Activated T-cell treated with anti-CD3 and anti-CD28 coated beads, Interleukin-2, amount 50 U/mL, for 4 hours (primary cell): ENCODE measurements at regions not wholly inside any gene's neighbourhood (a gene's known extent, or its start where the extent isn't known, plus 50 kb on each side); places are given as distances from the start of the nearest gene placed in this dataset.

Experiments
- ATAC-seq, 2 donors: fragments of 200-7000 bp; cut with Tn5 transposase; one replicate each; pipeline ENCODE4 v1.10.0; 2021
- DNase-seq: peaks from one replicate; pipeline ENCODE4 v3.0.0-alpha.2; 2020
- H3K27me3 Mint-ChIP-seq: one replicate; pipeline ENCODE4 v1.8.0; 2021; ENCODE audit warnings: low read depth, mixed read lengths
- H3K36me3 Mint-ChIP-seq: one replicate; pipeline ENCODE4 v1.8.0; 2022; ENCODE audit warnings: mixed read lengths; ENCODE audit not compliant: insufficient read depth
- H3K4me1 Mint-ChIP-seq: one replicate; pipeline ENCODE4 v1.8.0; 2021; ENCODE audit warnings: low read depth, mixed read lengths
- H3K4me3 Mint-ChIP-seq: one replicate; pipeline ENCODE4 v1.8.0; 2021; ENCODE audit warnings: mild to moderate bottlenecking, moderate library complexity, mixed read lengths
- H3K9me3 Mint-ChIP-seq: one replicate; pipeline ENCODE4 v1.8.0; 2021; ENCODE audit warnings: mixed read lengths

DNA sequence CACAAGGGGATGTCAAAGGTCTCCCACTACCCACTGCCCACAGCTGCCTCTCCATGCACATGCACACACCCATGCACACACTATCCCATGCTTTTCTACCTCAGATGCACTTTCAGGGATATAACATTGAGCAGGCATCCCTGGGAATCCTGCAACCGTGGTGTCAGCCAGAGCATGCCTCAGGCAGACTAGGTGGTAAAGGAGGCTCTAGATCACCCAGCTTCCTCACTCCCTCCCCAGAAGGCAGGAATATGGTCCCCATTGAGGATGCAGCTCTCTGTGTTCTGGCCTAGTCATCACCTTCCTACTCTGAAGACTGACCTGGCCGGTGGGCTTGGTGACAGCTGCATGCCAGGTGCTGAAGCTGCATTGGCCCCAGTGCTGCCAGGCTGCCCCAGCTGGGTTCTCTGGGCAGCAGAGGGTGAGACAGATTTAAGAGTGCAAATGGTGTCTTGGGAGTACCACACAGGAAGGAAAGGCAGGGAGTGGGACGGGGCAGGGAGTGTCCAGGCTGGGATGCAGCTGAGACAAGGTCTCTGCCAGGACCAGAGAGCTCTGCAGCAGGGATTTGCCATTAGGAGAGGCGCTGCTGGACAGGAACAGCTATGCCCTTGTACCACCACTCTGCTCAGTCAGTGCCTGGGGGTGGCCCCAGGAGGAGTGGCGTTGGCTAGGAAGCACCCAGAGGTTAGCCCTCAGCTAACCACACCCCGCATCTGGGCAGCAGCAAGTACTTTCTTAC, 53.4 kb upstream of the GDF10 start:
- Mint-ChIP-seq H3K27me3 (no peaks in the 10 kb centered on the region), H3K4me1 (peaks cover 8% of the 10 kb centered on the region), H3K36me3 (no peaks in the 10 kb centered on the region), H3K4me3 (no peak overlapping the region), H3K9me3 (no peaks in the 10 kb centered on the region)
- ATAC-seq (no peak), DNase-seq (no peak)

DNA sequence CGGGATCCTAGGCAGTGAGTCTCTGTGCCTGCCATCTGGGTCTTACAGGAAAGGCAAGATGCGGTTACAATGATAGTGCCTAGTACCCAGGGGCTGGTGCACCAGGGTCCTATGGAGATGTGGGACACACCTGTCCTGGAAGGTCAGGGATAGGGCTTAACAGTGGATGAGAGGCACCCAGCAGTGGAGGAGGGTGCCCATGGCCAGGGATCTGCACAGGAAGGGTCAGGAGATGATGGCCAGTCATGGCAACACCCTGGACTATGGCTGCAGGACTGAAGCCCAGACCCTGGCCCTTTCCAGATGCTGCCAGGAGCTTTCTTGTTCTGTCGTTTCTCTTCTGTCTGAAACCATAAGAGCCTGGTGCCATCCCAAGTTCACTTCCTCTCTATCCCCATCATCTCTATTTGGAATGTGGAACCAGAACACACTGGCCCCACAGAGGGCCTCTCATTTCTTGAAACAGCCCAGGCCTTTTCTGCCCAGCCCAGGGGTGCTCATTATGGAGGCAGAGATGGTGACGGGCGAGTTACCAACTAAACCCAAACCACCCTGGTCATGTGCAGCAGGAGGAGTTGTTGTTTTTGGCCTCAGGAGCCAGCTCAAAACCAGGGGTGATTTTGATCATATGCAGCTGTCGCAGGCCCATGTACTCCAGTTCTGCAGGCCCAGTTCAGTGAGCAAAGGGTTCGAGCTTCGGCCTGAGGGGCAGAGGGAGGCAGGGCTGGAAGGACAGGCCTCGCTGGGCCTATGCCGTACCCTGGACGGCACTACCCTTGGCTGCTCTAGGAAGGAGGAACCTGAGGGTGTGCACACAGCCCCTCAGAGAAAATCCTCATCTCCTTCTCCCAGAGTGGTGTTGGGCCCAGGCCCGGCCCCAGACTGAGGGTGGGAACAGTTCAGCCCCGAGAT, 52.6 kb upstream of the GDF10 start:
- H3K4me1 Mint-ChIP-seq, result peaks cover 7% of the 10 kb centered on the region

DNA sequence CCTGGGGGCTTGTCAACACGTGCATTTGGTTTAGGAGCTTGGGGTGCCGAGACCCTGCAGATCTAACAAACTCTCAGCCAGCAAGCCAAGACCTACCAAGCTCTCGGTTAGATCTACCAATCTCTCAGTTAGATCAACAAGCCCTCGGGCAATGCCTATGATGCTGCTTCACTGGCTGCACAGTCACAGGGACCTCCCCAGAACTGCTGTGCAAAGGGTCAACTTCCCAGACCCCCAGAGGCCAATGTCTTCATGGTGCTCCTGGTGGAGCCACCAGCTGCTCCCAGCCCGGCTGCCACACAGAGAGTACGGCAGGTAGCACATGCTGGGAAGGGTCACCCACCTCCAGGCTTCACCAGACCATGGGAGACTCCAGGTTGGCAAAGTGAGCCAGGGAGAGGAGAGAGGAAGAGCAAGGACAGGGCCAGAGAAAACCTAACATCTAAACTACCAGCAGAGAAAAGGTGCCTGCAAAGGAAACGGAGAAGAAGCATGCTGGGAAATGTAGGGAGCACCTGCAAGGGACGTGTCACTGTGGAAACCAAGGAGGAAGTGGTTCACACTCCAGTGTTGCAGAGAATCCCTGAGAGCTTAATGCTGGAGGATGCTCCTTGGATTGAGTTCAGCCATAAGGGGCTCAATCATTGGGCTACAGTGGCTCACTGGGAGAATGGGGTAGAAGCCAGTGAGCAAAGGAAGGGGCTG, 51.5 kb upstream of the GDF10 start:
- Mint-ChIP-seq H3K4me1 (peaks cover 4% of the 10 kb centered on the region), H3K4me3 (no peak overlapping the region)
- DNase-seq, result no peak

More for the DNA sequence above, 52.6 kb upstream of the GDF10 start:
- DNase-seq, result no peak
- Mint-ChIP-seq H3K4me3 (no peak overlapping the region), H3K36me3 (no peaks in the 10 kb centered on the region), H3K27me3 (no peaks in the 10 kb centered on the region), H3K9me3 (no peaks in the 10 kb centered on the region)
- ATAC-seq, result no peak

DNA sequence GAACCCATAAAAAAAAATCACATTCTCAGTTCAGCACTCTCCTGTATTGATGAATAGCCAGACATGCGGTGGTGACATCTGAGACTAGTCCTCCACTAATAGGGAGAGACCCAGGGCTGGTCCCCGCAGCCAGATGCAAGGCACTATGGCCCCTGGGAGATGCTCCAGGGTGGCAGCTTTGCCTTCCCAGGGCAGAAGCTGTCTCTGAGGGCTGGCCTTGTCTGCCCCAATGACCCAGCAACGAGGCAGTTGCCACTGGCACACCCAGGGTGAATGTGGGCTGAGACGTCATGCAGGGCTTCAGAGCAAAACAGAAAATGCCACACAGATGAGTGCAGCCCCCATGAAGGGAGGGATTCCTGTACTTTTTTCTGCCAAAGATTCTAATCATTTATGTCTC, 50.1 kb upstream of the GDF10 start:
- no peak for ATAC-seq
- H3K9me3 Mint-ChIP-seq, result no peaks in the 10 kb centered on the region
- peaks cover 8% of the 10 kb centered on the region for H3K4me1 Mint-ChIP-seq
- H3K36me3 Mint-ChIP-seq, result no peaks in the 10 kb centered on the region
- no peaks in the 10 kb centered on the region for H3K27me3 Mint-ChIP-seq
- DNase-seq, result no peak
- H3K4me3 Mint-ChIP-seq, result no peak overlapping the region

More for the DNA sequence above, 51.5 kb upstream of the GDF10 start:
- Mint-ChIP-seq H3K36me3 (no peaks in the 10 kb centered on the region), H3K9me3 (no peaks in the 10 kb centered on the region), H3K27me3 (no peaks in the 10 kb centered on the region)
- no peak for ATAC-seq
